ENCODE measurements at regions not wholly inside any gene's neighbourhood (a gene's known extent, or its start where the extent isn't known, plus 50 kb on each side); places are given as distances from the start of the nearest gene placed in this dataset.

- Histone ChIP-seq H3K4me3 (no peak overlapping the region), H3K36me3 (no peaks in the 10 kb centered on the region), H3K27ac (replicated peaks in 1 of 4) (no peak overlapping the region), H3K27me3 (no peaks in the 10 kb centered on the region), H3K9me3 (no peaks in the 10 kb centered on the region), H3K4me1 (no peaks in the 10 kb centered on the region)
- TF ChIP-seq POLR2AphosphoS5 (IDR thresholded peaks at IDR 0.05) (no peak), POLR2A (IDR thresholded peaks at IDR 0.05; ENCODE audit: low read depth) (no peak), EP300 (IDR thresholded peaks at IDR 0.05) (no peak), CTCF (IDR thresholded peaks at IDR 0.05) (no peak)
- 90% methylated on average over 4 of the region's 4 CpGs for WGBS
- intact Hi-C loops (cut with DNase I) = no loop called here
- no peak for DNase-seq (ENCODE audit: extremely low spot score)
These were observed 152.5 kb upstream of the KLF7 start for GRCh38 chr2:207318181-207318628.

GRCh38 chr2:207319316-207319715, 153.6 kb upstream of the KLF7 start:
- Histone ChIP-seq H3K36me3 (no peaks in the 10 kb centered on the region), H3K4me1 (no peaks in the 10 kb centered on the region), H3K27me3 (no peaks in the 10 kb centered on the region), H3K27ac (replicated peaks in 1 of 4) (no peak overlapping the region), H3K4me3 (no peak overlapping the region), H3K9me3 (no peaks in the 10 kb centered on the region)
- intact Hi-C loops (cut with DNase I) = no loop called here
- DNase-seq (ENCODE audit: extremely low spot score) = no peak
- TF ChIP-seq POLR2A (IDR thresholded peaks at IDR 0.05; ENCODE audit: low read depth) (no peak), EP300 (IDR thresholded peaks at IDR 0.05) (no peak), CTCF (IDR thresholded peaks at IDR 0.05) (no peak), POLR2AphosphoS5 (IDR thresholded peaks at IDR 0.05) (no peak)

- no peak overlapping the region for H3K27ac ChIP-seq (replicated peaks in 1 of 4)
- no peaks in the 10 kb centered on the region for H3K9me3 ChIP-seq
- WGBS = 82% methylated on average over 5 of the region's 5 CpGs
- TF ChIP-seq POLR2AphosphoS5 (IDR thresholded peaks at IDR 0.05) (no peak), CTCF (IDR thresholded peaks at IDR 0.05) (no peak), EP300 (IDR thresholded peaks at IDR 0.05) (no peak), POLR2A (IDR thresholded peaks at IDR 0.05; ENCODE audit: low read depth) (no peak)
- intact Hi-C loops (cut with DNase I) = no loop called here
- H3K36me3 ChIP-seq = no peaks in the 10 kb centered on the region
- DNase-seq (ENCODE audit: extremely low spot score) = no peak
- H3K27me3 ChIP-seq = no peaks in the 10 kb centered on the region
- no peaks in the 10 kb centered on the region for H3K4me1 ChIP-seq
- H3K4me3 ChIP-seq = no peak overlapping the region
These were observed 154.8 kb upstream of the KLF7 start for GRCh38 chr2:207320381-207321159.

GRCh38 chr2:207321514-207321913, 155.8 kb upstream of the KLF7 start:
- Histone ChIP-seq H3K36me3 (no peaks in the 10 kb centered on the region), H3K9me3 (no peaks in the 10 kb centered on the region), H3K27me3 (no peaks in the 10 kb centered on the region), H3K27ac (replicated peaks in 1 of 4) (no peak overlapping the region), H3K4me3 (no peak overlapping the region), H3K4me1 (no peaks in the 10 kb centered on the region)
- intact Hi-C loops (cut with DNase I) = no loop called here
- no peak for TF ChIP-seq POLR2AphosphoS5 (IDR thresholded peaks at IDR 0.05)
- TF ChIP-seq POLR2A (IDR thresholded peaks at IDR 0.05; ENCODE audit: low read depth) = no peak
- TF ChIP-seq CTCF (IDR thresholded peaks at IDR 0.05) = no peak
- no peak for TF ChIP-seq EP300 (IDR thresholded peaks at IDR 0.05)
- WGBS = 85% methylated on average over 1 of the region's 1 CpG
- DNase-seq (ENCODE audit: extremely low spot score) = no peak

GRCh38 chr2:207324001-207324400, 158.3 kb upstream of the KLF7 start:
- H3K9me3 ChIP-seq = no peaks in the 10 kb centered on the region
- 89% methylated on average over 1 of the region's 1 CpG for whole genome bisulfite sequencing
- no peaks in the 10 kb centered on the region for H3K36me3 ChIP-seq
- H3K27me3 ChIP-seq = no peaks in the 10 kb centered on the region
- no peak overlapping the region for H3K27ac ChIP-seq (replicated peaks in 1 of 4)
- no peak for DNase-seq (ENCODE audit: extremely low spot score)
- no peaks in the 10 kb centered on the region for H3K4me1 ChIP-seq
- intact Hi-C loops (cut with DNase I) = no loop called here
- no peak overlapping the region for H3K4me3 ChIP-seq
- TF ChIP-seq POLR2AphosphoS5 (IDR thresholded peaks at IDR 0.05) = no peak
